ENCODE measurements at regions not wholly inside any gene's neighbourhood (a gene's known extent, or its start where the extent isn't known, plus 50 kb on each side); places are given as distances from the start of the nearest gene placed in this dataset.

- CTCF ChIA-PET, result no interaction called here
- intact Hi-C loops (cut with micrococcal nuclease), result no loop called here
- FAIRE-seq (no peak), DNase-seq (ENCODE audit: low read depth, low spot score) (no peak)
- dilution Hi-C loops (cut with MboI; ENCODE audit: extremely low pct_ligation_motif_present, low sequenced_read_pairs), result no loop called here
- no peaks in the 10 kb centered on the region for H3K27me3 ChIP-seq (ENCODE audit: control insufficient read depth in 2 of 2, insufficient read depth in 2 of 2, low read length in 2 of 2)
- H3K4me2 ChIP-seq (ENCODE audit: insufficient read depth, low read length), result no peak overlapping the region
- no peak for TF ChIP-seq POLR2A (IDR thresholded peaks at IDR 0.05; ENCODE audit: low read depth, low read length)
- TF ChIP-seq MYC (IDR thresholded peaks at IDR 0.05; ENCODE audit: low read depth, low read length), result no peak
- no peak for TF ChIP-seq POLR2AphosphoS5 (IDR thresholded peaks at IDR 0.05; ENCODE audit: insufficient read depth, low read depth, low read length)
- TF ChIP-seq, protein P1, sequence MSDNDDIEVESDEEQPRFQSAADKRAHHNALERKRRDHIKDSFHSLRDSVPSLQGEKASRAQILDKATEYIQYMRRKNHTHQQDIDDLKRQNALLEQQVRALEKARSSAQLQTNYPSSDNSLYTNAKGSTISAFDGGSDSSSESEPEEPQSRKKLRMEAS (IDR thresholded peaks at IDR 0.05; ENCODE audit: insufficient read depth, insufficient read length), result no peak
- TF ChIP-seq GATA2 (IDR thresholded peaks at IDR 0.05; ENCODE audit: insufficient read depth, insufficient read length, low read depth, low read length), result no peak
- no peak for TF ChIP-seq FOS (IDR thresholded peaks at IDR 0.05; ENCODE audit: borderline replicate concordance, insufficient read depth, low read length)
- no peak for TF ChIP-seq EZH2 (IDR thresholded peaks at IDR 0.05; ENCODE audit: borderline replicate concordance, low read depth, low read length, severe bottlenecking)
- TF ChIP-seq, protein P2, sequence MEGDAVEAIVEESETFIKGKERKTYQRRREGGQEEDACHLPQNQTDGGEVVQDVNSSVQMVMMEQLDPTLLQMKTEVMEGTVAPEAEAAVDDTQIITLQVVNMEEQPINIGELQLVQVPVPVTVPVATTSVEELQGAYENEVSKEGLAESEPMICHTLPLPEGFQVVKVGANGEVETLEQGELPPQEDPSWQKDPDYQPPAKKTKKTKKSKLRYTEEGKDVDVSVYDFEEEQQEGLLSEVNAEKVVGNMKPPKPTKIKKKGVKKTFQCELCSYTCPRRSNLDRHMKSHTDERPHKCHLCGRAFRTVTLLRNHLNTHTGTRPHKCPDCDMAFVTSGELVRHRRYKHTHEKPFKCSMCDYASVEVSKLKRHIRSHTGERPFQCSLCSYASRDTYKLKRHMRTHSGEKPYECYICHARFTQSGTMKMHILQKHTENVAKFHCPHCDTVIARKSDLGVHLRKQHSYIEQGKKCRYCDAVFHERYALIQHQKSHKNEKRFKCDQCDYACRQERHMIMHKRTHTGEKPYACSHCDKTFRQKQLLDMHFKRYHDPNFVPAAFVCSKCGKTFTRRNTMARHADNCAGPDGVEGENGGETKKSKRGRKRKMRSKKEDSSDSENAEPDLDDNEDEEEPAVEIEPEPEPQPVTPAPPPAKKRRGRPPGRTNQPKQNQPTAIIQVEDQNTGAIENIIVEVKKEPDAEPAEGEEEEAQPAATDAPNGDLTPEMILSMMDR (IDR thresholded peaks at IDR 0.05; ENCODE audit: extremely low read depth in 1 of 2, insufficient read depth in 1 of 2, low read depth in 1 of 2, low read length in 2 of 2), result no peak
- no peak for TF ChIP-seq JUN (IDR thresholded peaks at IDR 0.05; ENCODE audit: borderline replicate concordance, insufficient read depth, insufficient read length, low read depth)
- H3K4me1 ChIP-seq (ENCODE audit: control insufficient read depth, extremely low read depth, insufficient read depth, low read length), result no peaks in the 10 kb centered on the region
- no peaks in the 10 kb centered on the region for H4K20me1 ChIP-seq (replicated peaks; ENCODE audit: control insufficient read depth, extremely low read depth, insufficient read depth, low read length)
- H3K4me3 ChIP-seq (replicated peaks in 1 of 3; ENCODE audit: insufficient read depth in 1 of 3, low read depth in 1 of 3, low read length in 3 of 3), result no peak overlapping the region
- no TSS peak for BruUV-seq (replicated peaks)
- no peaks in the 10 kb centered on the region for H3K9me3 ChIP-seq (replicated peaks; ENCODE audit: control insufficient read depth, insufficient read depth, low read length)
- H3K79me2 ChIP-seq (ENCODE audit: control insufficient read depth, insufficient read depth, low read length), result no peaks in the 10 kb centered on the region
- no peak overlapping the region for H3K27ac ChIP-seq (ENCODE audit: insufficient read depth, low read depth, low read length)
- no peaks in the 10 kb centered on the region for H3K36me3 ChIP-seq (ENCODE audit: control insufficient read depth in 2 of 2, extremely low read depth in 1 of 2, insufficient read depth in 2 of 2, low read length in 2 of 2)
- POLR2A ChIA-PET, result no interaction called here
- H3K9ac ChIP-seq (replicated peaks; ENCODE audit: extremely low read depth, insufficient read depth, low read length), result no peak overlapping the region
- no peak overlapping the region for H2AFZ ChIP-seq (ENCODE audit: low read depth, low read length)
- H3K9me1 ChIP-seq (replicated peaks; ENCODE audit: control insufficient read depth, extremely low read depth, insufficient read depth, low read length), result no peaks in the 10 kb centered on the region
Measured at GRCh38 chr6:8821981-8822381, 386.6 kb upstream of the SLC35B3 start.
